BJ (cell line): ENCODE measurements at regions not wholly inside any gene's neighbourhood (a gene's known extent, or its start where the extent isn't known, plus 50 kb on each side); places are given as distances from the start of the nearest gene placed in this dataset.

ENCODE experiments used
- CTCF ChIA-PET: fragments of 350-600 bp; formaldehyde crosslinking; extraction: SDS; loops from one replicate; lab custom pipeline; 2021; ENCODE audit warnings: antibody characterized with exemption, inconsistent platforms; lab: Yijun Ruan, JAX
- POLR2A ChIA-PET: fragments of 300-600 bp; sonication (Branson Sonifier 250); formaldehyde crosslinking; extraction: SDS; loops from one replicate; lab custom pipeline; 2021; ENCODE audit warnings: antibody characterized with exemption; lab: Charles Lee
- DNase-seq: peaks from one replicate; pipeline ENCODE4 v3.0.0-alpha.2; 2011; ENCODE audit warnings: low read depth
- H3K27me3 ChIP-seq: 2 replicates; pipeline ENCODE4 v1.6.0; 2011; ENCODE audit warnings: low read length; ENCODE audit not compliant: control insufficient read depth, insufficient read depth
- H3K36me3 ChIP-seq: 2 replicates; pipeline ENCODE4 v1.5.1; 2011; ENCODE audit warnings: low read length; ENCODE audit not compliant: control insufficient read depth, insufficient read depth
- H3K4me3 ChIP-seq: 2 replicates; pipeline ENCODE4 v1.5.1; 2011; ENCODE audit warnings: low read depth, mild to moderate bottlenecking, control low read depth, low read length
- CTCF ChIP-seq: IDR thresholded peaks from 2 replicates; pipeline ENCODE4 v1.5.1; 2011; ENCODE audit warnings: low read depth, mild to moderate bottlenecking, control low read depth, inconsistent platforms, low read length, moderate library complexity; ENCODE audit not compliant: insufficient read depth

GRCh38 chr2:160931531-160931930, 228.7 kb upstream of the TANK start:
- CTCF ChIA-PET: no interaction called here
- TF ChIP-seq CTCF: no peak

GRCh38 chr2:160932960-160933359, 227.3 kb upstream of the TANK start:
- CTCF ChIA-PET: interaction anchor here (0.8 to 1.8 kb wide), 2 partner anchors 10 to 655 kb away, joined by 3 to 6 read pairs; no protein-coding TSS in a partner anchor
- POLR2A ChIA-PET: no interaction called here

More at GRCh38 chr2:160931531-160931930, 228.7 kb upstream of the TANK start:
- Histone ChIP-seq H3K27me3 (no peaks in the 10 kb centered on the region), H3K36me3 (no peaks in the 10 kb centered on the region), H3K4me3 (no peak overlapping the region)
- POLR2A ChIA-PET: no interaction called here
- no peak for DNase-seq

GRCh38 chr2:160934263-160934662, 226.0 kb upstream of the TANK start:
- ChIA-PET CTCF (interaction anchor here (1.8 kb wide), 1 partner anchor 9 kb away, joined by 6 read pairs; no protein-coding TSS in a partner anchor), POLR2A (no interaction called here)
- Histone ChIP-seq H3K4me3 (no peak overlapping the region), H3K36me3 (no peaks in the 10 kb centered on the region), H3K27me3 (no peaks in the 10 kb centered on the region)
- TF ChIP-seq CTCF: no peak
- no peak for DNase-seq

More at GRCh38 chr2:160932960-160933359, 227.3 kb upstream of the TANK start:
- Histone ChIP-seq H3K4me3 (no peak overlapping the region), H3K27me3 (no peaks in the 10 kb centered on the region), H3K36me3 (no peaks in the 10 kb centered on the region)
- no peak for TF ChIP-seq CTCF
- DNase-seq: no peak

- ChIA-PET CTCF (interaction anchor here (1.8 kb wide), 1 partner anchor 8 kb away, joined by 6 read pairs; no protein-coding TSS in a partner anchor), POLR2A (no interaction called here)
- Histone ChIP-seq H3K36me3 (no peaks in the 10 kb centered on the region), H3K4me3 (no peak overlapping the region), H3K27me3 (no peaks in the 10 kb centered on the region)
- DNase-seq: no peak
- TF ChIP-seq CTCF: no peak
These were observed 225.2 kb upstream of the TANK start for GRCh38 chr2:160934991-160935390.

GRCh38 chr2:160936044-160936806, 224.0 kb upstream of the TANK start:
- H3K36me3 ChIP-seq: no peaks in the 10 kb centered on the region
- H3K4me3 ChIP-seq: no peak overlapping the region
- CTCF ChIA-PET: no interaction called here
- POLR2A ChIA-PET: no interaction called here
- no peaks in the 10 kb centered on the region for H3K27me3 ChIP-seq
- no peak for TF ChIP-seq CTCF
- no peak for DNase-seq
